H1 (cell line): ENCODE measurements at regions not wholly inside any gene's neighbourhood (a gene's known extent, or its start where the extent isn't known, plus 50 kb on each side); places are given as distances from the start of the nearest gene placed in this dataset.
A peak's percentile ranks its signal among the peaks of the same experiment; 100 is the strongest.

Experiments used
- BACH1 ChIP-seq: IDR thresholded peaks from 2 replicates; pipeline ENCODE4 v1.6.1; 2012; ENCODE audit warnings: low read length, improper control_type of control experiment
- FOSL1 ChIP-seq: IDR thresholded peaks from 2 replicates; pipeline ENCODE4 v1.6.1; 2011; ENCODE audit warnings: mild to moderate bottlenecking, low read depth, low read length, moderate library complexity; ENCODE audit not compliant: insufficient read depth
- KDM1A ChIP-seq: fragments of 200-600, 300-600 bp; sonication (generic); IDR thresholded peaks from 2 replicates; pipeline ENCODE4 v1.7.1; 2016; ENCODE audit warnings: mild to moderate bottlenecking, low read length, borderline replicate concordance
- POU5F1 ChIP-seq: IDR thresholded peaks from 2 replicates; pipeline ENCODE4 v1.6.1; 2011; ENCODE audit warnings: low read depth, mild to moderate bottlenecking, low read length, moderate library complexity
- RAD21 ChIP-seq, 2 experiments: IDR thresholded peaks in 1 of 2; conservative IDR thresholded peaks in 1 of 2; 2 replicates each; pipeline ENCODE4 v1.6.1; 2011; ENCODE audit warnings: low read depth in 2 of 2, low read length in 2 of 2, improper control_type of control experiment in 1 of 2, inconsistent platforms in 1 of 2, mild to moderate bottlenecking in 1 of 2, moderate library complexity in 1 of 2
- TAF7 ChIP-seq: optimal IDR thresholded peaks from 2 replicates; pipeline ENCODE3; 2011; ENCODE audit warnings: low read depth, mild to moderate bottlenecking, inconsistent platforms, low read length, moderate library complexity, borderline replicate concordance

DNA sequence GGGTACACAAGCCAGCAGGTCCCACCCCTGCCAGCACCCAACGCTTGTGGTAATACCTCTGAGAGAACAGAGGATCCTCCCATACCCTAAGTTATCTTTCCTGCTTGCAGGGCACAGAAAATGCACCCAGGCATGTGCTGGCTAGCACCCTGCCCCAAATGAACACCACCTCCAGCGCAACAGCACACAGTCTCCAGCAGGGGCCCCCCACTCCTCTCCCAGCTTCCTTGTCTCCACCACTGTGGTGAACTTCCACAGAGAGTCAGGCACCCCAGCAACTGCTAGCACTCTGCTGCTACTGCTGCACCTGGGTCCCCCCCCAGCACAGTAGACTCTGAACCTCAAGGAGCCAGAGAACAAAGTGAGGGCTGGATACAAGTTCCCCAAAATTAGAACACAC is 216.8 kb upstream of the CNTNAP5 start (continued):
- TF ChIP-seq RAD21 (IDR thresholded peaks at IDR 0.05 in 1 of 2, conservative IDR thresholded peaks at IDR 0.05 in 1 of 2; ENCODE audit: low read depth in 2 of 2, low read length in 2 of 2) = peak; percentile 67 to 76
- no peak for TF ChIP-seq KDM1A
- TF ChIP-seq BACH1 = no peak
- TF ChIP-seq FOSL1 = no peak
- no peak for TF ChIP-seq TAF7
- no peak for TF ChIP-seq POU5F1
